ENCODE measurements at regions not wholly inside any gene's neighbourhood (a gene's known extent, or its start where the extent isn't known, plus 50 kb on each side); places are given as distances from the start of the nearest gene placed in this dataset.

DNA sequence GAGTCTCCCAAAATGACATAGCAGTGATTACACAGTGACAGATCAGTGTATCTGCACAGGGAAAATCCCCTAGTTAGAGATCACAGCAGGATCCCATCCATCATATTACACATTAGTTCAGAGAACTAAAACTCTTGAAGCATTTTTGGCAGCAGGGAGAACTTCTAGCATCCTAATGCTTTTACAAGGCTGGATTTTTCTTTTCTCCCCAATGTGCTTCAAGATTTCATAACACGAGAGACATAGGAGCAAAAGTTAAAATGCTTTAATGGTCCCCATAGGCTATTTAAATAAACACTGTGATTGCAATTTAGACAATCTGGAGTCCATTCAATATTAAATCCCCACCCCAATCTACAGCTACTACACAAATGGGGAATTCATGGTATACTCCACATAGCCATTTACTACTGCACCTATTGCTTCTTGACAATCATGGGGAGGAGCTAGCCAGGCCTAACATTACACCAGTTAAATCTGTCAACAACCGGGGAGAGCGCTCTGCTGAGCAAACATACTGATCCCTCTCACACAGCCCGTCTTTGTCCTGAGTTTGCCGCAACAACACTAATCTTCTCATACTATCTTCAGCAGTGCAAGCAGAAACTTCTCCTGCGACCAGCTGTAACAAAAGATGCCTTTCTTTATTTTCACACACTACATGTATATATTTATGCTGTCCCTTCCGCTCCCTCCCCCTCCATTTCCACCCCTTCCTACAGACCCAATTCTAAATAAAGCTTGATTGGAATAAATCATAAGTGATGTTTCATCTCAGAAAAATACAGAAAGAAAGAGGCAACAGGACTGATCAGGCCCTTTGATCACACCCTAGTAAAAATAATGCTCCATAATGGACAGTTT lies 120.3 kb upstream of the SOX5 start (continued):
- TF ChIP-seq, protein P1, sequence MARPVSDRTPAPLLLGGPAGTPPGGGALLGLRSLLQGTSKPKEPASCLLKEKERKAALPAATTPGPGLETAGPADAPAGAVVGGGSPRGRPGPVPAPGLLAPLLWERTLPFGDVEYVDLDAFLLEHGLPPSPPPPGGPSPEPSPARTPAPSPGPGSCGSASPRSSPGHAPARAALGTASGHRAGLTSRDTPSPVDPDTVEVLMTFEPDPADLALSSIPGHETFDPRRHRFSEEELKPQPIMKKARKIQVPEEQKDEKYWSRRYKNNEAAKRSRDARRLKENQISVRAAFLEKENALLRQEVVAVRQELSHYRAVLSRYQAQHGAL (CRISPR knock-in tag; IDR thresholded peaks at IDR 0.05; ENCODE audit: not compliant biosample characterization) = no peak
- TF ChIP-seq RBM39 (IDR thresholded peaks at IDR 0.05; ENCODE audit: low read depth, low read length, poor library complexity, severe bottlenecking) = no peak
- TF ChIP-seq REPIN1 (CRISPR knock-in tag; IDR thresholded peaks at IDR 0.05; ENCODE audit: borderline replicate concordance, low read depth) = peak; percentile 83; the same call in 1 of the 2 replicates
- peak; percentile 59; the same call in 1 of the 2 replicates for TF ChIP-seq SMAD3 (CRISPR knock-in tag; IDR thresholded peaks at IDR 0.05)
- TF ChIP-seq ZNF234 (CRISPR knock-in tag; conservative IDR thresholded peaks at IDR 0.05) = no peak
- TF ChIP-seq EEA1 (CRISPR knock-in tag; IDR thresholded peaks at IDR 0.05; ENCODE audit: borderline replicate concordance) = no peak
- TF ChIP-seq, protein P2, sequence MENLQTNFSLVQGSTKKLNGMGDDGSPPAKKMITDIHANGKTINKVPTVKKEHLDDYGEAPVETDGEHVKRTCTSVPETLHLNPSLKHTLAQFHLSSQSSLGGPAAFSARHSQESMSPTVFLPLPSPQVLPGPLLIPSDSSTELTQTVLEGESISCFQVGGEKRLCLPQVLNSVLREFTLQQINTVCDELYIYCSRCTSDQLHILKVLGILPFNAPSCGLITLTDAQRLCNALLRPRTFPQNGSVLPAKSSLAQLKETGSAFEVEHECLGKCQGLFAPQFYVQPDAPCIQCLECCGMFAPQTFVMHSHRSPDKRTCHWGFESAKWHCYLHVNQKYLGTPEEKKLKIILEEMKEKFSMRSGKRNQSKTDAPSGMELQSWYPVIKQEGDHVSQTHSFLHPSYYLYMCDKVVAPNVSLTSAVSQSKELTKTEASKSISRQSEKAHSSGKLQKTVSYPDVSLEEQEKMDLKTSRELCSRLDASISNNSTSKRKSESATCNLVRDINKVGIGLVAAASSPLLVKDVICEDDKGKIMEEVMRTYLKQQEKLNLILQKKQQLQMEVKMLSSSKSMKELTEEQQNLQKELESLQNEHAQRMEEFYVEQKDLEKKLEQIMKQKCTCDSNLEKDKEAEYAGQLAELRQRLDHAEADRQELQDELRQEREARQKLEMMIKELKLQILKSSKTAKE (CRISPR knock-in tag; IDR thresholded peaks at IDR 0.05; ENCODE audit: borderline replicate concordance) = no peak
- no peak for TF ChIP-seq PHF20 (CRISPR knock-in tag; IDR thresholded peaks at IDR 0.05)
- 0 out of 2 replicates have a peak, but pooled peaks have one; percentile 23 for TF ChIP-seq BRD4 (CRISPR knock-in tag; IDR thresholded peaks at IDR 0.05)
- no peak for TF ChIP-seq HMGA1 (CRISPR knock-in tag; conservative IDR thresholded peaks at IDR 0.05)
- TF ChIP-seq MEIS2 (CRISPR knock-in tag; IDR thresholded peaks at IDR 0.05) = peak; percentile 71; the same call in 1 of the 2 replicates
- peak; percentile 75 for TF ChIP-seq ELF3 (CRISPR knock-in tag; IDR thresholded peaks at IDR 0.05)
- no peak for TF ChIP-seq ZNF451 (CRISPR knock-in tag; IDR thresholded peaks at IDR 0.05)
- TF ChIP-seq ESRRA (CRISPR knock-in tag; IDR thresholded peaks at IDR 0.05; ENCODE audit: low read depth) = no peak
- peak; percentile 96 for TF ChIP-seq ISL2 (CRISPR knock-in tag; IDR thresholded peaks at IDR 0.05)
- TF ChIP-seq RFXANK (CRISPR knock-in tag; IDR thresholded peaks at IDR 0.05) = 0 out of 2 replicates have a peak, but pooled peaks have one; percentile 51
- no peak for TF ChIP-seq ZNF605 (CRISPR knock-in tag; IDR thresholded peaks at IDR 0.05)
- TF ChIP-seq SSRP1 (CRISPR knock-in tag; IDR thresholded peaks at IDR 0.05) = peak; percentile 70; the same call in 1 of the 2 replicates
- TF ChIP-seq FOXA3 (CRISPR knock-in tag; IDR thresholded peaks at IDR 0.05) = peak; percentile 96
- peak; percentile 96 for TF ChIP-seq NCOA2 (CRISPR knock-in tag; IDR thresholded peaks at IDR 0.05)

All from HepG2 (cell line).